HepG2 (cell line): ENCODE measurements at regions not wholly inside any gene's neighbourhood (a gene's known extent, or its start where the extent isn't known, plus 50 kb on each side); places are given as distances from the start of the nearest gene placed in this dataset.

Source experiments
- ATAC-seq: fragments of 200-7000 bp; cut with Tn5 transposase; 3 replicates; pipeline ENCODE4 v1.9.1; 2020; ENCODE audit warnings: mild to moderate bottlenecking, moderate library complexity
- BruUV-seq: library from RNA; stranded (reverse); fragments of 400-500 nt; replicated peaks from 2 replicates; lab custom pipeline; 2021; lab: Mats Ljungman, UMichigan
- CTCF ChIA-PET: fragments of 300-600 bp; formaldehyde crosslinking; extraction: SDS; loops from one replicate; lab custom pipeline; 2021; ENCODE audit warnings: low total read pairs, inconsistent platforms, low intra/inter-chr PET ratio; lab: Yijun Ruan, JAX
- POLR2A ChIA-PET: fragments of 350-600 bp; sonication (Branson Sonifier 250); formaldehyde crosslinking; loops from one replicate; lab custom pipeline; 2020; ENCODE audit warnings: antibody characterized with exemption, inconsistent platforms; lab: Yijun Ruan, JAX
- DNase-seq: peaks from one replicate; pipeline ENCODE4 v3.0.0-alpha.2; 2015; ENCODE audit warnings: low spot score
- FAIRE-seq: peaks from 3 replicates; lab custom pipeline; 2011; peaks lifted over from hg19 to GRCh38; lab: Jason Lieb, UNC
- H2AFZ ChIP-seq: one replicate; pipeline ENCODE4 v1.6.1; 2011; ENCODE audit warnings: low read length, inconsistent platforms
- H3K27ac ChIP-seq: fragments of 300-600 bp; 3 replicates; pipeline ENCODE4 v1.8.0; 2011; ENCODE audit warnings: mixed run types, mild to moderate bottlenecking, mixed read lengths, low read length, inconsistent platforms; ENCODE audit not compliant: insufficient read depth; ENCODE audit errors: extremely low read length
- H3K27me3 ChIP-seq, 2 experiments: fragments of 200-600 bp in 1 of 2; 2 replicates in 1 of 2; 3 replicates in 1 of 2; pipeline versions ENCODE4 v1.6.0 to v1.8.0; 2011; ENCODE audit warnings: low read length in 2 of 2, mild to moderate bottlenecking in 2 of 2, moderate library complexity in 2 of 2, inconsistent platforms in 1 of 2; ENCODE audit not compliant: insufficient read depth in 2 of 2, control insufficient read depth in 1 of 2
- H3K36me3 ChIP-seq, 2 experiments: fragments of 200-600 bp in 1 of 2; replicated peaks in 1 of 2; 2 replicates in 1 of 2; 3 replicates in 1 of 2; pipeline versions ENCODE4 v1.5.1 to v1.8.0; 2011; ENCODE audit warnings: low read length in 2 of 2, inconsistent platforms in 1 of 2; ENCODE audit not compliant: insufficient read depth in 2 of 2, control insufficient read depth in 1 of 2
- H3K4me1 ChIP-seq: 2 replicates; pipeline ENCODE4 v1.5.1; 2012; ENCODE audit warnings: low read length, inconsistent platforms; ENCODE audit not compliant: insufficient read depth
- H3K4me2 ChIP-seq: 2 replicates; pipeline ENCODE4 v1.6.0; 2011; ENCODE audit warnings: low read depth, low read length, inconsistent platforms
- H3K4me3 ChIP-seq, 3 experiments: fragments of 200-600 bp in 1 of 3; sonication (generic), shearing (Covaris generic) in 1 of 3; replicated peaks in 1 of 3; 2 replicates each; pipeline ENCODE4 v1.5.1; 2011 to 2016; ENCODE audit warnings: low read length in 3 of 3, inconsistent platforms in 2 of 3, low read depth in 2 of 3, mild to moderate bottlenecking in 2 of 3, control low read depth in 1 of 3, mixed read lengths in 1 of 3; ENCODE audit not compliant: insufficient read depth in 1 of 3
- H3K79me2 ChIP-seq: one replicate; pipeline ENCODE4 v1.6.1; 2011; ENCODE audit warnings: low read length, inconsistent platforms; ENCODE audit not compliant: insufficient read depth
- H3K9ac ChIP-seq: 2 replicates; pipeline ENCODE4 v1.6.0; 2011; ENCODE audit warnings: mild to moderate bottlenecking, low read depth, low read length, inconsistent platforms; ENCODE audit not compliant: insufficient read depth
- H3K9me3 ChIP-seq: 2 replicates; pipeline ENCODE4 v1.5.1; 2012; ENCODE audit warnings: mild to moderate bottlenecking, low read length
- H4K20me1 ChIP-seq: 2 replicates; pipeline ENCODE4 v1.6.0; 2011; ENCODE audit warnings: inconsistent platforms, mild to moderate bottlenecking, low read length, moderate library complexity; ENCODE audit not compliant: insufficient read depth
- CREM ChIP-seq, 2 experiments: sonication (generic) in 1 of 2; formaldehyde crosslinking in 1 of 2; IDR thresholded peaks; 2 replicates each; pipeline versions ENCODE4 v1.4.0 to v1.6.1; 2016 to 2020; ENCODE audit warnings: antibody characterized with exemption in 1 of 2, mild to moderate bottlenecking in 1 of 2, missing genetic modification reagents in 1 of 2
- KDM6A ChIP-seq: IDR thresholded peaks from 2 replicates; pipeline ENCODE4 v1.6.1; 2016; ENCODE audit warnings: low read depth
- MTF2 ChIP-seq: sonication (generic); formaldehyde crosslinking; IDR thresholded peaks from 2 replicates; pipeline ENCODE4 v1.5.0; 2020; ENCODE audit warnings: missing genetic modification reagents, borderline replicate concordance
- NR1H2 ChIP-seq: sonication (generic); formaldehyde crosslinking; IDR thresholded peaks from 2 replicates; pipeline ENCODE4 v1.8.1; 2022; ENCODE audit warnings: low read depth, missing genetic modification reagents, borderline replicate concordance
- SMYD3 ChIP-seq: sonication (generic); formaldehyde crosslinking; IDR thresholded peaks from 2 replicates; pipeline ENCODE4 v1.8.1; 2023; ENCODE audit warnings: mild to moderate bottlenecking, missing genetic modification reagents
- SP140L ChIP-seq: sonication (generic); formaldehyde crosslinking; IDR thresholded peaks from 2 replicates; pipeline ENCODE4 v1.4.0; 2020; ENCODE audit warnings: missing genetic modification reagents, borderline replicate concordance
- SYNCRIP ChIP-seq: fragments of 200-400 bp; formaldehyde crosslinking; IDR thresholded peaks from 2 replicates; pipeline ENCODE4 v1.6.1; 2018; ENCODE audit warnings: mild to moderate bottlenecking, low read depth, low read length; ENCODE audit not compliant: insufficient read depth
- TARDBP ChIP-seq: sonication (generic); formaldehyde crosslinking; IDR thresholded peaks from 2 replicates; pipeline ENCODE4 v1.8.0; 2022; ENCODE audit warnings: mild to moderate bottlenecking, missing genetic modification reagents
- XBP1 ChIP-seq: sonication (generic); formaldehyde crosslinking; IDR thresholded peaks from 2 replicates; pipeline ENCODE4 v1.5.0; 2020; ENCODE audit warnings: missing genetic modification reagents
- ZFAT ChIP-seq: sonication (generic); formaldehyde crosslinking; conservative IDR thresholded peaks from 2 replicates; pipeline ENCODE4 v1.8.1; 2023; ENCODE audit warnings: missing genetic modification reagents, inconsistent platforms
- ZFP36L1 ChIP-seq: sonication (generic); formaldehyde crosslinking; IDR thresholded peaks from 2 replicates; pipeline ENCODE4 v1.8.0; 2022; ENCODE audit warnings: mild to moderate bottlenecking, missing genetic modification reagents, moderate library complexity
- ZFP41 ChIP-seq: sonication (generic); formaldehyde crosslinking; IDR thresholded peaks from 2 replicates; pipeline ENCODE4 v1.4.0; 2020; ENCODE audit warnings: mild to moderate bottlenecking, missing genetic modification reagents, borderline replicate concordance
- ZNF224 ChIP-seq: sonication (generic); formaldehyde crosslinking; IDR thresholded peaks from 2 replicates; pipeline ENCODE4 v1.5.0; 2020; ENCODE audit warnings: mild to moderate bottlenecking, missing genetic modification reagents
- ZNF24 ChIP-seq: fragments of 450-650 bp; IDR thresholded peaks from 2 replicates; pipeline ENCODE4 v1.6.1; 2017; ENCODE audit warnings: antibody characterized with exemption, mild to moderate bottlenecking
- ZNF317 ChIP-seq: sonication (generic); formaldehyde crosslinking; IDR thresholded peaks from 2 replicates; pipeline ENCODE4 v1.5.0; 2020; ENCODE audit warnings: mild to moderate bottlenecking, missing genetic modification reagents
- WGBS: methylation state at CpG from one replicate; pipeline ENCODE4 v1.1.6; 2017; ENCODE audit warnings: low lambda C conversion rate; 5-methylcytosine and 5-hydroxymethylcytosine counted together
- in situ Hi-C: cut with HindIII; loops from 2 replicates; pipeline ENCODE4 v1.10.0; 2017; ENCODE audit warnings: low pct_unique_long_range_greater_than_20kb; ENCODE audit not compliant: extremely low pct_ligation_motif_present
- intact Hi-C: fragments of 100-400 bp; cut with micrococcal nuclease; formaldehyde crosslinking; loops from one replicate; pipeline ENCODE4 v1.10.0; 2022; ENCODE audit not compliant: unreplicated experiment
- TF ChIP-seq, protein P1 (sequence below): sonication (generic); formaldehyde crosslinking; IDR thresholded peaks from 2 replicates; pipeline ENCODE4 v1.8.0; 2023; ENCODE audit warnings: mild to moderate bottlenecking, missing genetic modification reagents
- TF ChIP-seq, protein P2 (sequence below): sonication (generic); formaldehyde crosslinking; IDR thresholded peaks from 2 replicates; pipeline ENCODE4 v1.8.0; 2022; ENCODE audit warnings: mild to moderate bottlenecking, missing genetic modification reagents, borderline replicate concordance

GRCh38 chr3:74048699-74049098 is 424.0 kb upstream of the PDZRN3 start:
- Histone ChIP-seq H4K20me1 (no peaks in the 10 kb centered on the region), H3K4me1 (no peaks in the 10 kb centered on the region), H3K4me3 (no peak overlapping the region), H3K79me2 (no peaks in the 10 kb centered on the region), H3K9me3 (no peaks in the 10 kb centered on the region), H3K9ac (no peak overlapping the region), H2AFZ (no peak overlapping the region), H3K4me2 (no peak overlapping the region), H3K27me3 (no peaks in the 10 kb centered on the region), H3K27ac (no peak overlapping the region), H3K36me3 (no peaks in the 10 kb centered on the region)
- ChIA-PET CTCF (no interaction called here), POLR2A (no interaction called here)
- no peak for DNase-seq
- BruUV-seq = no TSS peak
- intact Hi-C loops = no loop called here
- TF ChIP-seq TARDBP (CRISPR knock-in tag) = no peak
- no peak for TF ChIP-seq SYNCRIP
- TF ChIP-seq ZNF24 = no peak
- TF ChIP-seq XBP1 (CRISPR knock-in tag) = no peak
- ATAC-seq = no peak
- in situ Hi-C loops = no loop called here
- no peak for FAIRE-seq

GRCh38 chr3:74045000-74045399 is 420.3 kb upstream of the PDZRN3 start:
- TF ChIP-seq CREM (IDR thresholded peaks at IDR 0.05) (no peak), CREM (CRISPR knock-in tag; IDR thresholded peaks at IDR 0.05) (no peak), SP140L (no peak), ZFP41 (CRISPR knock-in tag) (no peak), NR1H2 (no peak), ZNF224 (CRISPR knock-in tag) (no peak), KDM6A (CRISPR knock-in tag) (no peak), ZFAT (CRISPR knock-in tag) (no peak), SMYD3 (no peak), MTF2 (CRISPR knock-in tag) (no peak), ZNF317 (CRISPR knock-in tag) (no peak), ZFP36L1 (CRISPR knock-in tag) (no peak)
- TF ChIP-seq, protein P1, sequence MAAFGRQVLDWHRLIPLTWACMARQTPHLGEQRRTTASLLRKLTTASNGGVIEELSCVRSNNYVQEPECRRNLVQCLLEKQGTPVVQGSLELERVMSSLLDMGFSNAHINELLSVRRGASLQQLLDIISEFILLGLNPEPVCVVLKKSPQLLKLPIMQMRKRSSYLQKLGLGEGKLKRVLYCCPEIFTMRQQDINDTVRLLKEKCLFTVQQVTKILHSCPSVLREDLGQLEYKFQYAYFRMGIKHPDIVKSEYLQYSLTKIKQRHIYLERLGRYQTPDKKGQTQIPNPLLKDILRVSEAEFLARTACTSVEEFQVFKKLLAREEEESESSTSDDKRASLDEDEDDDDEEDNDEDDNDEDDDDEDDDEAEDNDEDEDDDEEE (CRISPR knock-in tag) = no peak
- TF ChIP-seq, protein P2, sequence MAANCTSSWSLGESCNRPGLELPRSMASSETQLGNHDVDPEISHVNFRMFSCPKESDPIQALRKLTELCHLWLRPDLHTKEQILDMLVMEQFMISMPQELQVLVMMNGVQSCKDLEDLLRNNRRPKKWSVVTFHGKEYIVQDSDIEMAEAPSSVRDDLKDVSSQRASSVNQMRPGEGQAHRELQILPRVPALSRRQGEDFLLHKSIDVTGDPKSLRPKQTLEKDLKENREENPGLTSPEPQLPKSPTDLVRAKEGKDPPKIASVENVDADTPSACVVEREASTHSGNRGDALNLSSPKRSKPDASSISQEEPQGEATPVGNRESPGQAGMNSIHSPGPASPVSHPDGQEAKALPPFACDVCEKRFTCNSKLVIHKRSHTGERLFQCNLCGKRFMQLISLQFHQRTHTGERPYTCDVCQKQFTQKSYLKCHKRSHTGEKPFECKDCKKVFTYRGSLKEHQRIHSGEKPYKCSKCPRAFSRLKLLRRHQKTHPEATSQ = no peak
- WGBS = 16% methylated on average over 2 of the region's 2 CpGs
- H3K4me3 ChIP-seq = no peak overlapping the region
- no peak overlapping the region for H3K4me2 ChIP-seq
- H3K27me3 ChIP-seq = no peaks in the 10 kb centered on the region
- no peaks in the 10 kb centered on the region for H3K4me1 ChIP-seq
- no peaks in the 10 kb centered on the region for H3K79me2 ChIP-seq
- FAIRE-seq (no peak), DNase-seq (no peak), ATAC-seq (no peak)
- POLR2A ChIA-PET = no interaction called here
- H3K36me3 ChIP-seq = no peaks in the 10 kb centered on the region
- H2AFZ ChIP-seq = no peak overlapping the region
- in situ Hi-C loops = no loop called here
- no peaks in the 10 kb centered on the region for H4K20me1 ChIP-seq
- H3K27ac ChIP-seq = no peak overlapping the region
- H3K9me3 ChIP-seq = no peaks in the 10 kb centered on the region
- CTCF ChIA-PET = no interaction called here
- no peak overlapping the region for H3K9ac ChIP-seq
- intact Hi-C loops = no loop called here
- no TSS peak for BruUV-seq
